Mesenchymal stem cell (in vitro differentiated cells and primary cell): ENCODE measurements at regions not wholly inside any gene's neighbourhood (a gene's known extent, or its start where the extent isn't known, plus 50 kb on each side); places are given as distances from the start of the nearest gene placed in this dataset.

Experiments
- DNase-seq: peaks from one replicate; pipeline ENCODE4 v3.0.0-alpha.2; 2013
- H2AFZ ChIP-seq: one replicate; pipeline ENCODE4 v1.6.1; 2013; ENCODE audit warnings: low read depth, mild to moderate bottlenecking, control low read depth, inconsistent platforms, low read length, moderate library complexity
- H2AK5ac ChIP-seq: 2 replicates; pipeline ENCODE4 v1.6.1; 2013; ENCODE audit warnings: low read length, moderate library complexity, mild to moderate bottlenecking, inconsistent platforms; ENCODE audit not compliant: severe bottlenecking
- H2BK120ac ChIP-seq: one replicate; pipeline ENCODE4 v1.6.1; 2013; ENCODE audit warnings: low read depth, mild to moderate bottlenecking, inconsistent platforms, low read length, moderate library complexity
- H2BK12ac ChIP-seq, 2 experiments: one replicate each; pipeline ENCODE4 v1.6.1; 2013; ENCODE audit warnings: inconsistent platforms in 2 of 2, low read length in 2 of 2, mild to moderate bottlenecking in 2 of 2, moderate library complexity in 2 of 2, control low read depth in 1 of 2
- H2BK15ac ChIP-seq: one replicate; pipeline ENCODE4 v1.6.1; 2013; ENCODE audit warnings: mild to moderate bottlenecking, low read depth, inconsistent platforms; ENCODE audit not compliant: poor library complexity, severe bottlenecking
- H2BK5ac ChIP-seq: 2 replicates; pipeline ENCODE4 v1.6.1; 2013; ENCODE audit warnings: low read depth, mild to moderate bottlenecking, low read length, control low read depth, inconsistent platforms; ENCODE audit not compliant: poor library complexity, severe bottlenecking
- H3K14ac ChIP-seq, 2 experiments: one replicate each; pipeline ENCODE4 v1.6.1; 2013; ENCODE audit warnings: inconsistent platforms in 2 of 2, low read length in 2 of 2, control low read depth in 1 of 2, mild to moderate bottlenecking in 1 of 2, moderate library complexity in 1 of 2
- H3K18ac ChIP-seq, 2 experiments: one replicate each; pipeline ENCODE4 v1.6.1; 2013; ENCODE audit warnings: inconsistent platforms in 2 of 2, low read length in 2 of 2, control low read depth in 1 of 2, low read depth in 1 of 2, mild to moderate bottlenecking in 1 of 2
- H3K23ac ChIP-seq, 2 experiments: one replicate each; pipeline ENCODE4 v1.6.1; 2013; ENCODE audit warnings: inconsistent platforms in 2 of 2, low read length in 2 of 2, mild to moderate bottlenecking in 2 of 2, moderate library complexity in 2 of 2, control low read depth in 1 of 2
- H3K27ac ChIP-seq: 2 replicates; pipeline ENCODE4 v1.5.1; 2013; ENCODE audit warnings: mild to moderate bottlenecking, moderate library complexity, low read length, control low read depth, inconsistent platforms; ENCODE audit not compliant: poor library complexity, severe bottlenecking
- H3K27me3 ChIP-seq, 2 experiments: 2 replicates each; pipeline versions ENCODE4 v1.6.1 to v1.7.0; 2013; ENCODE audit warnings: low read length in 2 of 2, mild to moderate bottlenecking in 2 of 2, moderate library complexity in 2 of 2, control low read depth in 1 of 2, inconsistent platforms in 1 of 2; ENCODE audit not compliant: control insufficient read depth in 1 of 2, insufficient read depth in 1 of 2
- H3K36me3 ChIP-seq, 2 experiments: 2 replicates each; pipeline versions ENCODE4 v1.6.1 to v1.7.0; 2013; ENCODE audit warnings: low read length in 2 of 2, control low read depth in 1 of 2, inconsistent platforms in 1 of 2, low read depth in 1 of 2, mild to moderate bottlenecking in 1 of 2; ENCODE audit not compliant: insufficient read depth in 2 of 2, control insufficient read depth in 1 of 2
- H3K4ac ChIP-seq, 2 experiments: one replicate each; pipeline ENCODE4 v1.6.1; 2013; ENCODE audit warnings: inconsistent platforms in 2 of 2, low read length in 2 of 2, mild to moderate bottlenecking in 2 of 2, moderate library complexity in 2 of 2, control low read depth in 1 of 2, low read depth in 1 of 2
- H3K4me1 ChIP-seq: 2 replicates; pipeline ENCODE4 v1.6.1; 2013; ENCODE audit warnings: low read depth, low read length, control low read depth; ENCODE audit not compliant: control insufficient read depth, insufficient read depth
- H3K4me2 ChIP-seq: 2 replicates; pipeline ENCODE4 v1.6.1; 2013; ENCODE audit warnings: low read length, mild to moderate bottlenecking, inconsistent platforms; ENCODE audit not compliant: poor library complexity, severe bottlenecking
- H3K4me3 ChIP-seq, 2 experiments: 2 replicates each; pipeline versions ENCODE4 v1.5.1 to v1.7.0; 2013; ENCODE audit warnings: low read length in 2 of 2, mild to moderate bottlenecking in 2 of 2, control low read depth in 1 of 2, low read depth in 1 of 2; ENCODE audit not compliant: insufficient read depth in 1 of 2
- H3K79me1 ChIP-seq: replicated peaks from 2 replicates; pipeline ENCODE4 v1.6.1; 2013; ENCODE audit warnings: mild to moderate bottlenecking, control low read depth, low read length, inconsistent platforms; ENCODE audit not compliant: poor library complexity, severe bottlenecking
- H3K9ac ChIP-seq: 2 replicates; pipeline ENCODE4 v1.7.0; 2013; ENCODE audit warnings: mild to moderate bottlenecking, low read length, moderate library complexity
- H3K9me3 ChIP-seq: 2 replicates; pipeline ENCODE4 v1.7.0; 2013; ENCODE audit warnings: mild to moderate bottlenecking, low read length; ENCODE audit not compliant: control insufficient read depth
- H4K8ac ChIP-seq: one replicate; pipeline ENCODE4 v1.6.1; 2013; ENCODE audit warnings: inconsistent platforms, mild to moderate bottlenecking, low read length, moderate library complexity
- H4K91ac ChIP-seq: one replicate; pipeline ENCODE4 v1.6.1; 2013; ENCODE audit warnings: mild to moderate bottlenecking, low read length, inconsistent platforms
- WGBS: methylation state at CpG from one replicate; pipeline ENCODE4 v1.1.7; 2013; ENCODE audit warnings: mixed read lengths; 5-methylcytosine and 5-hydroxymethylcytosine counted together

DNA sequence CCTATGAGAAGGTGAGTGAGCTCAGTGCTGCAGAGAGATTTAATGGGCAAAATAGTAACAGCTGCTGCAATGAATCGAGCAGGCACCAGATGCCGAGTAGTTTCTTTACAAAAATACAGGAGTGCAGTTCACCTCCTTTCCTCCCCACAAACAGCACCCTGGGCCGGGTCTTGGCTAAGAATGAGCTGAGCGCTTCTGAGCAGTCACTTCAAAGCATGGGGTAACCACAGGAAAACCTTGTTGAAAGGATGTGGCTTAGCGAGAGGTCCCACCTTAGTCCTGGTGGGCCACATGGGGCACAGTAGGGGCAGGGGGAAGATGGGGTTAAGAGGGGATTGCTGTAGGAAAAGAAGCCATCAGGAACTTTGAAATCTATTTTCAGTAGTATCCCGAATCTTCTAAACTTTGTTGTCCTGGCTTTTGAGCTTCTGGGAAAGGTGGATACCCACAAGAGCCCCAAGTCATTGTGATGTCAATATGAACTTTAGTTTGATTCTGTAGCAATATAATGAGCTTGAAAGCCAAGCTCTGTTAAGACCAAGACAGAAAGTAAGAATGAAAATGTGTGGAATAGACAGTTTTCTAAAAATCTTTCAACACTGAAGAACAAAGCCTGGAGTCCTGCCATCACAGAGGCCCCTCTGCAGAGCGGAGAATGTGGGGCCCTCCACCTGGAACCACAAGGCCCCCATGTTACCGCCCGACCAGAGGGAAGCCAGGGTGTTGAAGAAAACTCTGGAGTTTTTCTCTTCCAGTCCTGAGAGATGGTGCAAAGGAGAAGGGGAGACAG, 101.0 kb upstream of the ZNF236 start:
- no peak overlapping the region for H2BK12ac ChIP-seq
- H2BK5ac ChIP-seq = no peak overlapping the region
- H3K14ac ChIP-seq = no peak overlapping the region
- H2BK15ac ChIP-seq = no peak overlapping the region
- H3K4me3 ChIP-seq = no peak overlapping the region
- no peaks in the 10 kb centered on the region for H3K9me3 ChIP-seq
- H2BK120ac ChIP-seq = no peak overlapping the region
- no peaks in the 10 kb centered on the region for H3K4me1 ChIP-seq
- H3K27me3 ChIP-seq = peaks cover 0 to 15% of the 10 kb centered on the region in 2 experiments
- 95% methylated on average over 9 of the region's 9 CpGs for WGBS
- DNase-seq = no peak
- no peak overlapping the region for H3K9ac ChIP-seq
- H3K79me1 ChIP-seq = no peaks in the 10 kb centered on the region
- H3K4ac ChIP-seq = no peak overlapping the region
- H3K23ac ChIP-seq = no peak overlapping the region
- H4K91ac ChIP-seq = no peak overlapping the region
- no peak overlapping the region for H2AK5ac ChIP-seq
- no peak overlapping the region for H4K8ac ChIP-seq
- no peak overlapping the region for H3K4me2 ChIP-seq
- H2AFZ ChIP-seq = no peak overlapping the region
- no peaks in the 10 kb centered on the region for H3K36me3 ChIP-seq
- H3K27ac ChIP-seq = no peak overlapping the region
- H3K18ac ChIP-seq = no peak overlapping the region

DNA sequence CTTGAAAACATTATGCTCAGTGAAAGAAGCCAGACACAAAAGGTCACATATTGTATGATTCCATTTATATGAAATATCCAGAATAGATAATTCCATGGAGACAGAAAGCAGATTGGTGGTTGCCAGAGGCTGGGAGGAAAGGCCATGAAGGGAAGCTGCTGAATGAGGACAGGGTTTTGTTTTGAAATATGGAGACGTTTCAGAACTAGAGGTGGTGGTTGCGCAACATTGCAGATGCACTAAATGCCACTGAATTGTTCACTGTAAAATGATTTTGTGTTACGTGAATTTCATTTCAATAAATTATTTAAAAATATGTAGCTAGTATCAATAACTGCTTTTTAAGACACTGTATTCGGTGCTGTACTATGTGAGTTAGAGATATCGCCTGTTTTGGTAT, 101.7 kb upstream of the ZNF236 start:
- no peak overlapping the region for H3K4me3 ChIP-seq
- no peak overlapping the region for H3K23ac ChIP-seq
- no peak overlapping the region for H3K4me2 ChIP-seq
- no peak overlapping the region for H2BK15ac ChIP-seq
- no peaks in the 10 kb centered on the region for H3K36me3 ChIP-seq
- no peak overlapping the region for H3K4ac ChIP-seq
- no peaks in the 10 kb centered on the region for H3K79me1 ChIP-seq
- no peak overlapping the region for H4K91ac ChIP-seq
- WGBS = 98% methylated on average over 2 of the region's 5 CpGs
- DNase-seq = no peak
- no peak overlapping the region for H3K9ac ChIP-seq
- H2BK120ac ChIP-seq = no peak overlapping the region
- no peak overlapping the region for H3K27ac ChIP-seq
- H3K9me3 ChIP-seq = no peaks in the 10 kb centered on the region
- no peak overlapping the region for H3K14ac ChIP-seq
- no peak overlapping the region for H2BK12ac ChIP-seq
- no peak overlapping the region for H2AFZ ChIP-seq
- no peaks in the 10 kb centered on the region for H3K4me1 ChIP-seq
- no peak overlapping the region for H4K8ac ChIP-seq
- peaks cover 0 to 10% of the 10 kb centered on the region in 2 experiments for H3K27me3 ChIP-seq
- no peak overlapping the region for H2AK5ac ChIP-seq
- no peak overlapping the region for H3K18ac ChIP-seq
- H2BK5ac ChIP-seq = no peak overlapping the region

DNA sequence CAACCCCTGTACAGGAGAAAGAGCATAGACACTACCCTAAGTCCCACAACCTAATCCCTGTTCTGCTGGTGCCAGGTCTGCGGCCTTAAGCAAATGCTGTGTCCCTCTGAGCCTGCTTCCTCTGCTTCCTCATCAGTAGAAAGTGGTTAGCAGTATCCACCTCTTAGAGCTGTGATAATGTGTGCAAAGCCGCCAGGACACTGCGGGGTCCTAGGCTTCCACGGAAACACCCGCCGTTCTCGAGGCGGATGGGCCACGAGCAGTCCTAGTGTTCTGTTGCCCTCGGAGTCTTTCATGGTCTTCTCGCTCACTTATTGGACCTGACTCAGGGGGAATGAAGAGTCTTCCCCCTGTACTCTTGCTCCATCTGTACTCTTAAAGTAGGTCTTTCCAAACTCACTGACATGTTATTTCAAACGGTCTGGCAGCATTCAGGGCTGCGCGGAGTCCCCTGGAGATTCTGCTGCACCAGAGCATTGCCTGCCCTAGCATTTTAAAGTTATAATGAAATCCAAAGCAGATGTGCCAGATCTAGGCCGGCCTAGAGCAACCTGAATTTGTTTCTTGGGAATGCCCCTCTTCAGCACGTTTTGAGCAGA, 107.2 kb upstream of the ZNF236 start:
- H2AK5ac ChIP-seq = no peak overlapping the region
- 86% methylated on average over 16 of the region's 16 CpGs for WGBS
- no peak overlapping the region for H4K91ac ChIP-seq
- no peaks in the 10 kb centered on the region for H3K36me3 ChIP-seq
- no peak overlapping the region for H3K18ac ChIP-seq
- no peaks in the 10 kb centered on the region for H3K9me3 ChIP-seq
- no peak overlapping the region for H3K4me2 ChIP-seq
- H2BK120ac ChIP-seq = no peak overlapping the region
- no peak overlapping the region for H2AFZ ChIP-seq
- DNase-seq = no peak
- no peak overlapping the region for H3K14ac ChIP-seq
- H2BK12ac ChIP-seq = no peak overlapping the region
- H3K23ac ChIP-seq = no peak overlapping the region
- no peak overlapping the region for H3K4me3 ChIP-seq
- H3K79me1 ChIP-seq = no peaks in the 10 kb centered on the region
- no peaks in the 10 kb centered on the region for H3K27me3 ChIP-seq
- H3K9ac ChIP-seq = no peak overlapping the region
- no peak overlapping the region for H2BK15ac ChIP-seq
- H3K27ac ChIP-seq = no peak overlapping the region
- H2BK5ac ChIP-seq = no peak overlapping the region
- no peak overlapping the region for H3K4ac ChIP-seq
- no peak overlapping the region for H4K8ac ChIP-seq
- H3K4me1 ChIP-seq = peaks cover 2% of the 10 kb centered on the region

DNA sequence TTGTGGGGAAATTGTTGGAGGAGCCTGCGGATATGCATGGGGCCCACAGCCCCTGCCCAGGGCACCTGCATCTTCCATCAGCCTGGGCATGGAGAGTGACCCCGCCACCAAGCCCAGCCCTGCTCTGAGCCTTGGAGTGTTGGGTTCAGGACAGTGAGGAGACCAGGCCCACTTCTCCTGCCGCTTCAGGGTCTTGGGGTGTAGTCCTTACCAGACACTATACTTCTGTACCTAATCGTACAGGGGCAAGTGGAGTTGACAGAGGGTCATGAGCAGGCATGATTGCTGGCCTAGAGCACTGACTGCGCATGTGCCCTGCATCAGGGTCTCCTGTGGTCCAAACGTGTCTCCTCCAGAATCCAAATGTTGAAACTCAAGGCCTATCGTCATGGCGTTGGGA, 108.9 kb upstream of the ZNF236 start:
- H2AK5ac ChIP-seq = no peak overlapping the region
- H3K14ac ChIP-seq = no peak overlapping the region
- 96% methylated on average over 8 of the region's 8 CpGs for WGBS
- no peak overlapping the region for H3K4ac ChIP-seq
- no peaks in the 10 kb centered on the region for H3K36me3 ChIP-seq
- no peak overlapping the region for H3K27ac ChIP-seq
- H3K79me1 ChIP-seq = no peaks in the 10 kb centered on the region
- no peak overlapping the region for H2BK15ac ChIP-seq
- H4K8ac ChIP-seq = no peak overlapping the region
- no peak overlapping the region for H2BK12ac ChIP-seq
- H3K27me3 ChIP-seq = no peaks in the 10 kb centered on the region
- H2BK5ac ChIP-seq = no peak overlapping the region
- H3K9ac ChIP-seq = no peak overlapping the region
- no peak overlapping the region for H2AFZ ChIP-seq
- no peak overlapping the region for H3K4me2 ChIP-seq
- no peak overlapping the region for H2BK120ac ChIP-seq
- no peak overlapping the region for H3K4me3 ChIP-seq
- H3K18ac ChIP-seq = no peak overlapping the region
- DNase-seq = no peak
- H3K23ac ChIP-seq = no peak overlapping the region
- peaks cover 3% of the 10 kb centered on the region for H3K4me1 ChIP-seq
- H4K91ac ChIP-seq = no peak overlapping the region
- no peaks in the 10 kb centered on the region for H3K9me3 ChIP-seq
